IMR-90 (cell line): ENCODE measurements at regions not wholly inside any gene's neighbourhood (a gene's known extent, or its start where the extent isn't known, plus 50 kb on each side); places are given as distances from the start of the nearest gene placed in this dataset.

Experiments used
- ATAC-seq: fragments of 200-7000 bp; cut with Tn5 transposase; 2 replicates; pipeline ENCODE4 v1.9.1; 2020; ENCODE audit warnings: low read depth, mild to moderate bottlenecking, moderate library complexity
- BruUV-seq: library from RNA; stranded (reverse); fragments of 400-500 nt; replicated peaks from 2 replicates; lab custom pipeline; 2021; lab: Mats Ljungman, UMichigan
- CTCF ChIA-PET: fragments of 300-600 bp; formaldehyde crosslinking; extraction: SDS; loops from one replicate; lab custom pipeline; 2021; ENCODE audit warnings: antibody characterized with exemption; lab: Yijun Ruan, JAX
- POLR2A ChIA-PET: fragments of 300-600 bp; sonication (Branson Sonifier 250); formaldehyde crosslinking; loops from one replicate; lab custom pipeline; 2022; ENCODE audit warnings: antibody characterized with exemption; ENCODE audit not compliant: unreplicated experiment; lab: Charles Lee
- DNase-seq: peaks from one replicate; pipeline ENCODE4 v3.0.0; 2013
- H2AFZ ChIP-seq: replicated peaks from 2 replicates; pipeline ENCODE3; 2013; ENCODE audit warnings: low read length, mild to moderate bottlenecking; ENCODE audit not compliant: poor library complexity
- H2AK5ac ChIP-seq: 2 replicates; pipeline ENCODE4 v1.6.1; 2013; ENCODE audit warnings: low read depth, low read length, inconsistent platforms
- H2AK9ac ChIP-seq: replicated peaks from 2 replicates; pipeline ENCODE3; 2013; ENCODE audit warnings: mild to moderate bottlenecking, low read depth, low read length, moderate library complexity; ENCODE audit not compliant: poor library complexity
- H2BK120ac ChIP-seq: 2 replicates; pipeline ENCODE4 v1.6.1; 2013; ENCODE audit warnings: low read depth, low read length, inconsistent platforms
- H2BK15ac ChIP-seq: 3 replicates; pipeline ENCODE4 v1.6.1; 2013; ENCODE audit warnings: low read depth, low read length, inconsistent platforms
- H2BK20ac ChIP-seq: 2 replicates; pipeline ENCODE4 v1.6.1; 2013; ENCODE audit warnings: low read depth, mild to moderate bottlenecking, inconsistent platforms, low read length, moderate library complexity
- H2BK5ac ChIP-seq: 2 replicates; pipeline ENCODE4 v1.6.1; 2013; ENCODE audit warnings: mild to moderate bottlenecking, low read depth, low read length, inconsistent platforms; ENCODE audit not compliant: poor library complexity, severe bottlenecking
- H3K14ac ChIP-seq: replicated peaks from 2 replicates; pipeline ENCODE4 v1.6.1; 2013; ENCODE audit warnings: low read depth, low read length, inconsistent platforms
- H3K18ac ChIP-seq: 2 replicates; pipeline ENCODE4 v1.6.1; 2013; ENCODE audit warnings: low read depth, low read length, control low read depth
- H3K23ac ChIP-seq: 2 replicates; pipeline ENCODE4 v1.6.1; 2013; ENCODE audit warnings: low read depth, low read length, inconsistent platforms
- H3K27ac ChIP-seq: 2 replicates; pipeline ENCODE4 v1.5.1; 2013; ENCODE audit warnings: mild to moderate bottlenecking, control low read depth, low read length; ENCODE audit not compliant: insufficient read depth
- H3K27me3 ChIP-seq: 2 replicates; pipeline ENCODE4 v1.6.1; 2013; ENCODE audit warnings: low read length; ENCODE audit not compliant: control insufficient read depth, insufficient read depth
- H3K36me3 ChIP-seq: 2 replicates; pipeline ENCODE4 v1.6.1; 2013; ENCODE audit warnings: low read length, mixed read lengths; ENCODE audit not compliant: control insufficient read depth, insufficient read depth
- H3K4ac ChIP-seq: 2 replicates; pipeline ENCODE4 v1.6.1; 2013; ENCODE audit warnings: low read depth, low read length, inconsistent platforms
- H3K4me1 ChIP-seq: 2 replicates; pipeline ENCODE4 v1.6.1; 2013; ENCODE audit warnings: low read length, mixed read lengths; ENCODE audit not compliant: control insufficient read depth, insufficient read depth
- H3K4me2 ChIP-seq: 2 replicates; pipeline ENCODE4 v1.6.1; 2013; ENCODE audit warnings: low read depth, mild to moderate bottlenecking, control low read depth, low read length, moderate library complexity
- H3K4me3 ChIP-seq: 2 replicates; pipeline ENCODE4 v1.5.1; 2013; ENCODE audit warnings: low read depth, mild to moderate bottlenecking, control low read depth, low read length, moderate library complexity; ENCODE audit not compliant: insufficient read depth
- H3K56ac ChIP-seq: 2 replicates; pipeline ENCODE4 v1.6.1; 2013; ENCODE audit warnings: low read length, inconsistent platforms; ENCODE audit not compliant: insufficient read depth; ENCODE audit errors: extremely low read depth
- H3K79me1 ChIP-seq, 2 experiments: 2 replicates each; pipeline ENCODE4 v1.6.1; 2013; ENCODE audit warnings: low read length in 2 of 2, inconsistent platforms in 1 of 2, low read depth in 1 of 2
- H3K9ac ChIP-seq: 2 replicates; pipeline ENCODE4 v1.6.1; 2013; ENCODE audit warnings: low read depth, low read length, control low read depth
- H3K9me1 ChIP-seq: 2 replicates; pipeline ENCODE4 v1.6.1; 2013; ENCODE audit warnings: low read length, inconsistent platforms; ENCODE audit not compliant: insufficient read depth
- H3K9me3 ChIP-seq: 2 replicates; pipeline ENCODE4 v1.6.1; 2013; ENCODE audit warnings: low read length; ENCODE audit not compliant: control insufficient read depth, insufficient read depth
- H4K20me1 ChIP-seq: 2 replicates; pipeline ENCODE4 v1.6.1; 2013; ENCODE audit warnings: low read length, inconsistent platforms; ENCODE audit not compliant: insufficient read depth
- H4K5ac ChIP-seq: 2 replicates; pipeline ENCODE4 v1.6.1; 2013; ENCODE audit warnings: mild to moderate bottlenecking, low read depth, low read length, control low read depth
- H4K8ac ChIP-seq, 2 experiments: 2 replicates each; pipeline ENCODE4 v1.6.1; 2013; ENCODE audit warnings: low read depth in 2 of 2, low read length in 2 of 2, control low read depth in 1 of 2, inconsistent platforms in 1 of 2
- H4K91ac ChIP-seq: 2 replicates; pipeline ENCODE4 v1.6.1; 2013; ENCODE audit warnings: low read depth, low read length, inconsistent platforms; ENCODE audit not compliant: insufficient read depth
- CEBPB ChIP-seq: IDR thresholded peaks from 2 replicates; pipeline ENCODE4 v1.6.1; 2012; ENCODE audit warnings: low read depth, low read length, improper control_type of control experiment
- FOS ChIP-seq: fragments of 150-350 bp; IDR thresholded peaks from 2 replicates; pipeline ENCODE4 v1.6.1; 2016; ENCODE audit warnings: low read depth, low read length
- MXI1 ChIP-seq: IDR thresholded peaks from 2 replicates; pipeline ENCODE4 v1.6.1; 2012; ENCODE audit warnings: low read depth, mild to moderate bottlenecking, low read length, moderate library complexity, borderline replicate concordance
- NFE2L2 ChIP-seq: fragments of 150-350 bp; IDR thresholded peaks from 2 replicates; pipeline ENCODE4 v1.6.1; 2016; ENCODE audit warnings: low read depth, mild to moderate bottlenecking, low read length
- dilution Hi-C: fragments of 300-500 bp; cut with HindIII; formaldehyde crosslinking; loops from one replicate; pipeline ENCODE4 v1.14.3; 2018; ENCODE audit warnings: low sequenced_read_pairs; ENCODE audit not compliant: unreplicated experiment
- in situ Hi-C: fragments of 300-500 bp; cut with MboI; formaldehyde crosslinking; loops from 3 replicates; pipeline ENCODE4 v1.14.3; 2019; ENCODE audit warnings: low sequenced_read_pairs, inconsistent platforms, mixed read lengths
- intact Hi-C: fragments of 100-400 bp; cut with micrococcal nuclease; formaldehyde crosslinking; loops from 2 replicates; pipeline ENCODE4 v1.10.0; 2022

- no peak for TF ChIP-seq MXI1
Observed at GRCh38 chr3:102195198-102195948, 239.4 kb upstream of the ZPLD1 start (continued).

- in situ Hi-C loops: no loop called here
Observed at GRCh38 chr3:102200126-102200525, 234.7 kb upstream of the ZPLD1 start.

More at GRCh38 chr3:102200126-102200525, 234.7 kb upstream of the ZPLD1 start:
- no peaks in the 10 kb centered on the region for H3K9me3 ChIP-seq
- no peak overlapping the region for H3K4me3 ChIP-seq
- peak overlapping the region; percentile 25; the same call in 1 of the 2 replicates for H3K18ac ChIP-seq
- H3K27me3 ChIP-seq: no peaks in the 10 kb centered on the region
- no peak overlapping the region for H2AK5ac ChIP-seq
- no peaks in the 10 kb centered on the region for H4K20me1 ChIP-seq
- no peak overlapping the region; the same call in 1 of the 2 replicates for H4K5ac ChIP-seq
- peak overlapping the region; percentile 92 for H2BK5ac ChIP-seq
- ATAC-seq (peak; percentile 91), DNase-seq (peak; percentile 89)
- H3K4ac ChIP-seq: peak overlapping the region; percentile 36; the same call in 1 of the 2 replicates
- H3K4me2 ChIP-seq: peak overlapping the region; percentile 18; the same call in 1 of the 2 replicates
- H2BK120ac ChIP-seq: peak overlapping the region; percentile 71; the same call in 1 of the 2 replicates
- POLR2A ChIA-PET: no interaction called here
- dilution Hi-C loops (no loop called here), intact Hi-C loops (no loop called here)
- H3K23ac ChIP-seq: no peak overlapping the region
- H4K8ac ChIP-seq: no peak overlapping the region
- no peaks in the 10 kb centered on the region for H3K36me3 ChIP-seq
- no TSS peak for BruUV-seq
- H4K91ac ChIP-seq: no peak overlapping the region
- peaks cover 2% of the 10 kb centered on the region; the same call in 1 of the 2 replicates for H3K4me1 ChIP-seq
- no peak overlapping the region for H3K27ac ChIP-seq
- no peaks in the 10 kb centered on the region for H3K9me1 ChIP-seq
- H3K14ac ChIP-seq: no peak overlapping the region; the same call in 1 of the 2 replicates
- CTCF ChIA-PET: interaction anchor here (0.9 kb wide), 1 partner anchor 391 kb away, joined by 3 read pairs; no protein-coding TSS in a partner anchor
- no peak overlapping the region for H3K56ac ChIP-seq
- H2BK20ac ChIP-seq: peak overlapping the region; percentile 82; the same call in 1 of the 2 replicates
- H3K9ac ChIP-seq: no peak overlapping the region
- no peak overlapping the region for H2BK15ac ChIP-seq
- H2AFZ ChIP-seq: no peak overlapping the region
- H2AK9ac ChIP-seq: no peak overlapping the region
- no peak for TF ChIP-seq CEBPB
- no peak for TF ChIP-seq NFE2L2
- peak; percentile 44; the same call in 1 of the 2 replicates for TF ChIP-seq FOS
- no peaks in the 10 kb centered on the region for H3K79me1 ChIP-seq
